OCI-LY1 (cell line): ENCODE measurements at regions not wholly inside any gene's neighbourhood (a gene's known extent, or its start where the extent isn't known, plus 50 kb on each side); places are given as distances from the start of the nearest gene placed in this dataset.
"Not testable (repeated sequence)": the region's sequence is repeated elsewhere in the genome, so short reads cannot be mapped to it uniquely, and the experiment has no call there.

Source experiments
- H2AFZ ChIP-seq: fragments of 200-600 bp; sonication (generic), shearing (Covaris generic); 2 replicates; pipeline ENCODE4 v1.6.0; 2014; ENCODE audit warnings: antibody characterized with exemption, mild to moderate bottlenecking, low read length
- H3F3A ChIP-seq: fragments of 200-600 bp; sonication (generic), shearing (Covaris generic); 2 replicates; pipeline ENCODE4 v1.6.0; 2014; ENCODE audit warnings: mild to moderate bottlenecking, antibody characterized with exemption, low read length, moderate library complexity; ENCODE audit not compliant: insufficient read depth
- H3K27ac ChIP-seq: fragments of 200-600 bp; sonication (generic); 2 replicates; pipeline ENCODE4 v1.5.1; 2014; ENCODE audit warnings: low read length, mixed run types, mild to moderate bottlenecking, low read depth; ENCODE audit not compliant: poor library complexity, severe bottlenecking
- H3K27me3 ChIP-seq: fragments of 200-600 bp; sonication (generic); 2 replicates; pipeline ENCODE4 v1.6.0; 2014; ENCODE audit warnings: antibody characterized with exemption, mild to moderate bottlenecking, low read length, moderate library complexity; ENCODE audit not compliant: insufficient read depth
- H3K36me3 ChIP-seq: fragments of 200-600 bp; sonication (generic); 2 replicates; pipeline ENCODE4 v1.6.1; 2014; ENCODE audit warnings: mild to moderate bottlenecking, antibody characterized with exemption, low read length, moderate library complexity, mixed read lengths; ENCODE audit not compliant: insufficient read depth
- H3K4me1 ChIP-seq: fragments of 200-600 bp; sonication (generic); 2 replicates; pipeline ENCODE4 v1.5.1; 2014; ENCODE audit warnings: mild to moderate bottlenecking, low read length, moderate library complexity; ENCODE audit not compliant: insufficient read depth, severe bottlenecking
- H3K4me2 ChIP-seq: fragments of 200-600 bp; sonication (generic), shearing (Covaris generic); 2 replicates; pipeline ENCODE4 v1.6.1; 2014; ENCODE audit warnings: low read length
- H3K4me3 ChIP-seq: fragments of 200-600 bp; sonication (generic); 2 replicates; pipeline ENCODE4 v1.5.1; 2014; ENCODE audit warnings: low read length, low read depth, mild to moderate bottlenecking, mixed read lengths; ENCODE audit not compliant: poor library complexity, severe bottlenecking
- H3K79me2 ChIP-seq: fragments of 200-600 bp; shearing (Covaris generic); 2 replicates; pipeline ENCODE4 v1.6.1; 2016; ENCODE audit warnings: mixed run types, low read length, mixed read lengths; ENCODE audit not compliant: insufficient read depth
- H3K9ac ChIP-seq: fragments of 200-600 bp; sonication (generic), shearing (Covaris generic); 2 replicates; pipeline ENCODE4 v1.6.1; 2014; ENCODE audit warnings: mild to moderate bottlenecking, low read length, mixed read lengths
- H3K9me2 ChIP-seq: fragments of 200-600 bp; sonication (generic), shearing (Covaris generic); 2 replicates; pipeline ENCODE4 v1.6.1; 2014; ENCODE audit warnings: low read depth, mild to moderate bottlenecking, low read length, mixed read lengths
- H3K9me3 ChIP-seq: fragments of 200-600 bp; shearing (Covaris generic); 2 replicates; pipeline ENCODE4 v1.6.1; 2014; ENCODE audit warnings: low read length, mixed read lengths
- H4K20me1 ChIP-seq: fragments of 200-600 bp; sonication (generic), shearing (Covaris generic); 2 replicates; pipeline ENCODE4 v1.6.0; 2016; ENCODE audit warnings: mild to moderate bottlenecking, low read length; ENCODE audit not compliant: insufficient read depth
- EZH2 ChIP-seq: fragments of 200-600 bp; sonication (generic), shearing (Covaris generic); IDR thresholded peaks from 2 replicates; pipeline ENCODE4 v1.8.0; 2017; ENCODE audit warnings: borderline replicate concordance, mixed run types, mild to moderate bottlenecking, antibody characterized with exemption, low read length, moderate library complexity, mixed read lengths
- TF ChIP-seq, protein P1 (sequence below): fragments of 200-600 bp; sonication (generic), shearing (Covaris generic); IDR thresholded peaks from 2 replicates; pipeline ENCODE4 v1.5.1; 2017; ENCODE audit warnings: mild to moderate bottlenecking, antibody characterized with exemption, low read length, moderate library complexity, mixed read lengths

DNA sequence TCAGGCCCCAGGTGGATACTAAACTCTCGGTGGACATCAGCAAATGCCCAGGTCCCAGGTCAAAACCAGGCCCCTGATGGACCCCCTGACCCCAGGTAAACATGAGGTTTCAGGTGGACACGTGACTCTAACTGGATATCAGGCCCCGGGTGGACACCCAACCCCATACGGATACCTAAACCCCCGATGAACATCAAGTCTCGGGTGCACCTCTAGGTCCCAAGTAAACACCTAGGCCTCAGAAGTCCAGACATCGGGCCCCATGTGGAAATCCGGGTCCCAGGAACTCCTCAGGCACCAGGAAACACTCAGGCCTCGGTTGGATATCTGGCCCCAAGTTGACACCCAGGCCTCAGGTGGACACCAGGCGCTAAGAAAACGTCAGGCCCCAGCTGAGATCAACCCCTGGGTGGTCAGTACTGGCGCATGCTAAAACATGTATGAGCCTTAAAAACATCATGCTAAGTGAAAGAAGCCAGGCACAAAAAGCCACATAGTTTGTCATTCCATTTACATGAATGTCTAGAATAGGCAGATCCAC is 54.4 kb upstream of the SEPTIN5 start:
- H3K4me3 ChIP-seq: no peak overlapping the region
- no peak overlapping the region for H2AFZ ChIP-seq
- no peaks in the 10 kb centered on the region for H3K9me3 ChIP-seq
- no peaks in the 10 kb centered on the region for H3K79me2 ChIP-seq
- no peaks in the 10 kb centered on the region for H3K4me1 ChIP-seq
- no peak overlapping the region for H3K9ac ChIP-seq
- no peaks in the 10 kb centered on the region for H3K36me3 ChIP-seq
- no peak overlapping the region for H3K27ac ChIP-seq
- no peak for TF ChIP-seq EZH2
- TF ChIP-seq, protein P1, sequence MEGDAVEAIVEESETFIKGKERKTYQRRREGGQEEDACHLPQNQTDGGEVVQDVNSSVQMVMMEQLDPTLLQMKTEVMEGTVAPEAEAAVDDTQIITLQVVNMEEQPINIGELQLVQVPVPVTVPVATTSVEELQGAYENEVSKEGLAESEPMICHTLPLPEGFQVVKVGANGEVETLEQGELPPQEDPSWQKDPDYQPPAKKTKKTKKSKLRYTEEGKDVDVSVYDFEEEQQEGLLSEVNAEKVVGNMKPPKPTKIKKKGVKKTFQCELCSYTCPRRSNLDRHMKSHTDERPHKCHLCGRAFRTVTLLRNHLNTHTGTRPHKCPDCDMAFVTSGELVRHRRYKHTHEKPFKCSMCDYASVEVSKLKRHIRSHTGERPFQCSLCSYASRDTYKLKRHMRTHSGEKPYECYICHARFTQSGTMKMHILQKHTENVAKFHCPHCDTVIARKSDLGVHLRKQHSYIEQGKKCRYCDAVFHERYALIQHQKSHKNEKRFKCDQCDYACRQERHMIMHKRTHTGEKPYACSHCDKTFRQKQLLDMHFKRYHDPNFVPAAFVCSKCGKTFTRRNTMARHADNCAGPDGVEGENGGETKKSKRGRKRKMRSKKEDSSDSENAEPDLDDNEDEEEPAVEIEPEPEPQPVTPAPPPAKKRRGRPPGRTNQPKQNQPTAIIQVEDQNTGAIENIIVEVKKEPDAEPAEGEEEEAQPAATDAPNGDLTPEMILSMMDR: no peak
- no peaks in the 10 kb centered on the region for H3K9me2 ChIP-seq
- H3K27me3 ChIP-seq: no peaks in the 10 kb centered on the region
- no peak overlapping the region for H3K4me2 ChIP-seq
- no peaks in the 10 kb centered on the region for H4K20me1 ChIP-seq
- H3F3A ChIP-seq: no peaks in the 10 kb centered on the region

DNA sequence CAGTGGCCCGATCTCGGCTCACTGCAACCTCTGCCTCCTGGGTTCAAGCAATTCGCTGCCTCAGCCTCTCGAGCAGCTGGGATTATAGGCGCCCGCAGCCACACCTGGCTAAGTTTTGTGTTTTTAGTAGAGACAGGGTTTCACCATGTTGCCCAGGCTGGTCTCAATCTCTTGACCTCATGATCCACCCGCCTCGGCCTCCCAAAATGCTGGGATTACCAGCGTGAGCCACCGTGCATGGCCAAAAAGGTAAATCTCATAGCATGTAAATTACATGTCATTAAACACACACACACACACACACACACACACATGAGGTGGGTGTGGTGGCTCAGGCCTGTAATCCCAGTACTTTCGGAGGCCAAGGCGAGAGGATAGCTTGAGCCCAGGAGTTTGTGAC is 53.7 kb upstream of the SEPTIN5 start:
- not testable (repeated sequence) for H3K4me1 ChIP-seq, H3K36me3 ChIP-seq, H3K27ac ChIP-seq, H3K4me3 ChIP-seq, H3K9ac ChIP-seq, H4K20me1 ChIP-seq, H3K79me2 ChIP-seq, H3F3A ChIP-seq, H3K4me2 ChIP-seq, H3K9me3 ChIP-seq, H3K27me3 ChIP-seq, H3K9me2 ChIP-seq, H2AFZ ChIP-seq

DNA sequence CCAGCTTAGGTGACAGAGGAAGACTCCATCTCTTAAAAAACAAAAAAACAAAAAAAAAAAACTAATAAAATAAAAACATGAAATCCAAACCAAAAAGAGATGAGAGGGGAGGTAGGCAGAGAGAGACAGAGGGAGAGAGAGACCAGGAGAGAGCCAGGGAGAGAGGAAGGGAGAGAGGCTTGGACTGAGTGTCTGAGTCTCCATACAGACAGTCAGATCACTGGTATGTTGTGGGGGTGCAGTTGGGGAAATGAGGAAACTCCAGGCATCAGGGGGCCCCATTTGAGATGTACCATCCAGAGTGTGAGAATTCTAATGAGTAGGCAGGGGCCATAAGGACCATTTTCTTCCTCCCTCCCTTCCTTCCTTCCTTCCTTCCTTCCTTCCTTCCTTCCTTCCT is 53.1 kb upstream of the SEPTIN5 start:
- H3F3A ChIP-seq: no peaks in the 10 kb centered on the region
- no peak overlapping the region for H3K4me3 ChIP-seq
- H3K4me2 ChIP-seq: no peak overlapping the region
- H4K20me1 ChIP-seq: no peaks in the 10 kb centered on the region
- no peaks in the 10 kb centered on the region for H3K27me3 ChIP-seq
- no peaks in the 10 kb centered on the region for H3K9me2 ChIP-seq
- H2AFZ ChIP-seq: no peak overlapping the region
- H3K9ac ChIP-seq: no peak overlapping the region
- no peak overlapping the region for H3K27ac ChIP-seq
- no peaks in the 10 kb centered on the region for H3K9me3 ChIP-seq
- no peaks in the 10 kb centered on the region for H3K36me3 ChIP-seq
- no peaks in the 10 kb centered on the region for H3K79me2 ChIP-seq
- TF ChIP-seq, protein P1: no peak
- no peak for TF ChIP-seq EZH2
- H3K4me1 ChIP-seq: no peaks in the 10 kb centered on the region

DNA sequence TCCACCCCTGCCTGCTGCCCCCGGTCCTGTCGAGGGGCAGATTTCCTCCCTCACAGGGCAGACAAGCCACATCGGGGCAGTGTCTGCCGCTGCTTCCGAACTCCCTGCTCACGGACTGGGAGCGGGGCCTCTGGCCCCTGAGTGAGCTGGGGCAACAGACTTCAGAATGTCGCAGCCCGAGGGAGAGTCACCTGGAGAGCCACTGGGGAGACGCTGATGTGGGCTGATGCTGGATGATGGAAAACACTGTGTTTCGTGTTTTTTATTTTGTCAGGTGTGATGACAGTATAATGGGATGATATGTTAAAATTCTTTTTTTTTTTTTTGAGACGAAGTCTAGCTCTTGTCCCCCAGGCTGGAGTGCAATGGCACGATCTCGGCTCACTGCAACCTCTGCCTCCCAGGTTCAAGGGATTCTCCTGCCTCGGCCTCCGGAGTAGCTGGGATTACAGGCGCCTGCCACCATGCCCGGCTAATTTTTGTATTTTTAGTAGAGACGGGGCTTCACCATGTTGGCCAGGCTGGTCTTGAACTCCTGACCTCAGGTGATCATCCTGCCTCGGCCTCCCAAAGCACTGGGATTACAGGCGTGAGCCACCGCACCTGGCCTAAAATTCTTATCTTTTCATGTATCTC is 52.1 kb upstream of the SEPTIN5 start:
- H3K9me3 ChIP-seq, H2AFZ ChIP-seq, H3K4me3 ChIP-seq, H3K4me2 ChIP-seq, H3K27ac ChIP-seq, H3K9ac ChIP-seq, H3K4me1 ChIP-seq, H3K9me2 ChIP-seq, H3K36me3 ChIP-seq, H3K79me2 ChIP-seq, H3K27me3 ChIP-seq, H3F3A ChIP-seq, H4K20me1 ChIP-seq: not testable (repeated sequence)
